ENCODE measurements at regions not wholly inside any gene's neighbourhood (a gene's known extent, or its start where the extent isn't known, plus 50 kb on each side); places are given as distances from the start of the nearest gene placed in this dataset.
"Not testable (repeated sequence)": the region's sequence is repeated elsewhere in the genome, so short reads cannot be mapped to it uniquely, and the experiment has no call there.

GRCh38 chr19:20320191-20320590 is 153.2 kb downstream of the ZNF486 start:
- Histone ChIP-seq H3K4me1 (peaks cover 0 to 7% (median 0%) of the 10 kb centered on the region in 4 donors), H3K4me3 (no peak overlapping the region), H3K27ac (no peak overlapping the region), H3K9me3 (peaks cover 0 to 5% (median 0%) of the 10 kb centered on the region in 4 donors), H3K27me3 (no peaks in the 10 kb centered on the region), H3K36me3 (no peaks in the 10 kb centered on the region)
- no peak for DNase-seq
- intact Hi-C loops (cut with DNase I), result no loop called here
- 73 to 79% methylated on average over 1 of the region's 1 CpG for WGBS, 2 donors
- TF ChIP-seq POLR2A (IDR thresholded peaks at IDR 0.05) (no peak), EP300 (IDR thresholded peaks at IDR 0.05) (no peak), CTCF (IDR thresholded peaks at IDR 0.05) (no peak), POLR2AphosphoS5 (IDR thresholded peaks at IDR 0.05) (no peak)

- 75 to 87% methylated on average over 3 of the region's 3 CpGs for WGBS, 2 donors
- H3K27ac ChIP-seq, result no peak overlapping the region
- TF ChIP-seq POLR2A (IDR thresholded peaks at IDR 0.05) (no peak), CTCF (IDR thresholded peaks at IDR 0.05) (no peak), POLR2AphosphoS5 (IDR thresholded peaks at IDR 0.05) (no peak), EP300 (IDR thresholded peaks at IDR 0.05) (no peak)
- DNase-seq, result no peak
- H3K27me3 ChIP-seq, result no peaks in the 10 kb centered on the region
- no peak overlapping the region for H3K4me3 ChIP-seq
- peaks cover 0 to 7% (median 0%) of the 10 kb centered on the region in 4 donors for H3K9me3 ChIP-seq
- H3K36me3 ChIP-seq, result no peaks in the 10 kb centered on the region
- intact Hi-C loops (cut with DNase I), result no loop called here
- H3K4me1 ChIP-seq, result peaks cover 0 to 7% (median 0%) of the 10 kb centered on the region in 4 donors
These were observed 151.6 kb downstream of the ZNF486 start for GRCh38 chr19:20318616-20319015.

GRCh38 chr19:20315543-20315942 is 148.5 kb downstream of the ZNF486 start:
- intact Hi-C loops (cut with DNase I), result no loop called here

GRCh38 chr19:20313894-20314293 is 146.9 kb downstream of the ZNF486 start:
- no peak for DNase-seq
- no peaks in the 10 kb centered on the region for H3K4me1 ChIP-seq
- no peak for TF ChIP-seq EP300 (IDR thresholded peaks at IDR 0.05)
- no peak for TF ChIP-seq CTCF (IDR thresholded peaks at IDR 0.05)
- TF ChIP-seq POLR2A (IDR thresholded peaks at IDR 0.05), result no peak
- TF ChIP-seq POLR2AphosphoS5 (IDR thresholded peaks at IDR 0.05), result no peak
- no peaks in the 10 kb centered on the region for H3K36me3 ChIP-seq
- no peak overlapping the region for H3K4me3 ChIP-seq
- H3K27ac ChIP-seq, result no peak overlapping the region
- 81 to 87% methylated on average over 5 of the region's 5 CpGs for WGBS, 2 donors
- peaks cover 0 to 4% (median 0%) of the 10 kb centered on the region in 4 donors for H3K9me3 ChIP-seq
- intact Hi-C loops (cut with DNase I), result no loop called here
- no peaks in the 10 kb centered on the region for H3K27me3 ChIP-seq

More at GRCh38 chr19:20315543-20315942, 148.5 kb downstream of the ZNF486 start:
- TF ChIP-seq EP300 (IDR thresholded peaks at IDR 0.05) (no peak), POLR2AphosphoS5 (IDR thresholded peaks at IDR 0.05) (no peak), CTCF (IDR thresholded peaks at IDR 0.05) (no peak), POLR2A (IDR thresholded peaks at IDR 0.05) (no peak)
- no peak overlapping the region for H3K4me3 ChIP-seq
- no peaks in the 10 kb centered on the region for H3K36me3 ChIP-seq
- H3K9me3 ChIP-seq, result peaks cover 0 to 4% (median 0%) of the 10 kb centered on the region in 4 donors
- no peak for DNase-seq
- H3K27me3 ChIP-seq, result no peaks in the 10 kb centered on the region
- H3K4me1 ChIP-seq, result no peaks in the 10 kb centered on the region
- no peak overlapping the region for H3K27ac ChIP-seq
- WGBS, 2 donors, result 68 to 80% methylated on average over 6 of the region's 6 CpGs

- Histone ChIP-seq H3K9me3 (peaks cover 0 to under 1% (median 0%) of the 10 kb centered on the region in 4 donors), H3K27me3 (no peaks in the 10 kb centered on the region), H3K36me3 (no peaks in the 10 kb centered on the region), H3K4me3 (no peak overlapping the region), H3K27ac (no peak overlapping the region), H3K4me1 (no peaks in the 10 kb centered on the region)
- 48 to 52% methylated on average over 3 of the region's 3 CpGs for WGBS, 2 donors
- no peak for DNase-seq
- no peak for TF ChIP-seq POLR2A (IDR thresholded peaks at IDR 0.05)
- intact Hi-C loops (cut with DNase I), result no loop called here
These were observed 140.1 kb downstream of the ZNF486 start for GRCh38 chr19:20307127-20307526.

- H3K27me3 ChIP-seq; H3K9me3 ChIP-seq; H3K36me3 ChIP-seq; intact Hi-C loops (cut with DNase I); DNase-seq; H3K4me1 ChIP-seq; H3K27ac ChIP-seq; H3K4me3 ChIP-seq: not testable (repeated sequence)
- WGBS, 2 donors, result 94 to 95% methylated on average over 30 of the region's 30 CpGs
These were observed 129.3 kb downstream of the ZNF486 start for GRCh38 chr19:20296314-20296713.
